ENCODE measurements at regions not wholly inside any gene's neighbourhood (a gene's known extent, or its start where the extent isn't known, plus 50 kb on each side); places are given as distances from the start of the nearest gene placed in this dataset.

GRCh38 chr3:6518709-6519345 is 342.1 kb upstream of the GRM7 start:
- Mint-ChIP-seq H3K36me3 (ENCODE audit: low read depth) (no peaks in the 10 kb centered on the region), H3K4me1 (ENCODE audit: low read depth) (no peaks in the 10 kb centered on the region), H3K27me3 (no peaks in the 10 kb centered on the region), H3K4me3 (no peak overlapping the region), H3K9me3 (peaks cover 68% of the 10 kb centered on the region), H3K27ac (no peak overlapping the region)
- intact Hi-C loops (cut with micrococcal nuclease) = no loop called here

DNA sequence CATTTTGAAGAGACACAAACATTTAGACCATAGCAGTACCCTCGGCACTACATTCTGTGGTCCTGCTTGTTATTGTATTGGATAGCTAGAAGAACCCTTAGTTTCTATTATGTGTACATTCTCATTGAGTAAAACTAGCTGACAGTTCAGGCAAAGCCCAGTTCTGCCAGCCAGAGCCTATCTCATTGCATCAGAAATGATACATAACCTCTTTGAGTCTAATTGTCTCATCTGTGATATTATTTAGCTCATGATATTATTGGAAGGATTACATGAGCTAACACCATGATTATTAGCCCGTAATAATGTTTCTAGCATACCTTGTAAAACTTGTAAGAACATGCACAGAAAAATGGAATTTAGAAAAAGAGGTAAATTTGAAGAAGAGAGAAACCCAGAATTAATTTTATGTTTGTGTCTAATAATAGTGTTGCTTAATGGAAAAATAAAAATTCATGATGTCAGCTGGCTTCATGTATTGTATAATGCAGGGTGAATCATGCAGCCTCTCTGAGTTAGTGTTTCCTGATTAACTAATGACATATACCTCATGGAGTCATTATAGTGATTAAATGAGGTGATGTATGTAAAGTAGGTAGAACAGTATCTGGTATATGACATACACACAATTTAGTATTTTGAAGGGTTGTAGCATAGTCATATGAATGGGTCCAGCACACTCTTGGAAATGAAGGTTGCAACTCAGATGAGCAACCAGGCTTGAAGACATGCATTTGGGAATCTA is 339.4 kb upstream of the GRM7 start:
- H3K36me3 Mint-ChIP-seq (ENCODE audit: low read depth) = no peaks in the 10 kb centered on the region
- peaks cover 51% of the 10 kb centered on the region for H3K9me3 Mint-ChIP-seq
- no peak overlapping the region for H3K4me3 Mint-ChIP-seq
- intact Hi-C loops (cut with micrococcal nuclease) = no loop called here
- H3K4me1 Mint-ChIP-seq (ENCODE audit: low read depth) = no peaks in the 10 kb centered on the region
- H3K27ac Mint-ChIP-seq = no peak overlapping the region
- H3K27me3 Mint-ChIP-seq = no peaks in the 10 kb centered on the region

DNA sequence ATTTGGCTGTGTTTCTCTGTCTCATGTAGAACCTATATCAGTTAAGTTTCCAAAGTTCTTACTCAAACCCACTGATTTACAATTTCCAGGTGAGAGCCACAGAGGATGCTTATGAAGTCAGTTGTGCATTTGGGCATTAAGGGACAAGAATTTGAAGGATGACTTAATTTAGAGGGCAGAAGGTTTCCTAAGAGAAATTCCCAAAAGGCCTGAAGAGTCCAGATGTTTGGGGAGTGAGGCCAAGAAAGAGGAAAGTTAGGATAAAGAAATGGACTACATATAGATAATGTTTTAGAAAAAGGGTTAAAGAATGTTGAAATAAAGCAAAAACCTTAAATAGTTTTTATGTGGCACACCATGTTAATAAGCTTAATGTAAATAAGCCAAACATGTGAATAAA is 338.7 kb upstream of the GRM7 start:
- H3K4me1 Mint-ChIP-seq (ENCODE audit: low read depth) = no peaks in the 10 kb centered on the region
- H3K27me3 Mint-ChIP-seq = no peaks in the 10 kb centered on the region
- H3K4me3 Mint-ChIP-seq = no peak overlapping the region
- H3K36me3 Mint-ChIP-seq (ENCODE audit: low read depth) = no peaks in the 10 kb centered on the region
- H3K9me3 Mint-ChIP-seq = peaks cover 44% of the 10 kb centered on the region
- intact Hi-C loops (cut with micrococcal nuclease) = no loop called here
- H3K27ac Mint-ChIP-seq = no peak overlapping the region

- Mint-ChIP-seq H3K36me3 (ENCODE audit: low read depth) (no peaks in the 10 kb centered on the region), H3K27ac (no peak overlapping the region), H3K9me3 (peaks cover 43% of the 10 kb centered on the region), H3K4me1 (ENCODE audit: low read depth) (no peaks in the 10 kb centered on the region), H3K27me3 (no peaks in the 10 kb centered on the region), H3K4me3 (no peak overlapping the region)
- intact Hi-C loops (cut with micrococcal nuclease) = no loop called here
These were observed 337.9 kb upstream of the GRM7 start for GRCh38 chr3:6523043-6523442.

GRCh38 chr3:6524479-6524878 is 336.4 kb upstream of the GRM7 start:
- Mint-ChIP-seq H3K4me3 (no peak overlapping the region), H3K9me3 (peaks cover 31% of the 10 kb centered on the region), H3K27ac (no peak overlapping the region), H3K27me3 (no peaks in the 10 kb centered on the region), H3K4me1 (ENCODE audit: low read depth) (no peaks in the 10 kb centered on the region), H3K36me3 (ENCODE audit: low read depth) (no peaks in the 10 kb centered on the region)
- intact Hi-C loops (cut with micrococcal nuclease) = no loop called here

DNA sequence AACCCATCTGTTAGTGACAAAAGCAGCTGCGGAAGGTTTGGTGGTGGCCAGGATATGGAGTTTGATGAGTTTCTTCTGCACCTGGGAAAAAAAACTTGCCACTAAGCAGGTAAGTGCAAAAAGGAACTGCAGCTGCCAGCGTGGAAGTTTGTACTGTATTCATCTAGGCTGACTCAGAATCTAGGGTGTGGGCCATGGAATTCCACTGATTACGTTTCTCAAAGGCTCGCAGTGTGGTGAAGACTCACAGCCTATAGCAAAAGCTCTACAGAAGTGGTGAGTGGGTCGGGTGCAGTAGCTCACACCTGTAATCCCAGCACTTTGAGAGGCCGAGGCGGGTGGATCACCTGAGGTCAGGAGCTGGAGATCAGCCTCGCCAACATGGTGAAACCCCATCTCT is 334.6 kb upstream of the GRM7 start:
- intact Hi-C loops (cut with micrococcal nuclease) = no loop called here
- Mint-ChIP-seq H3K4me1 (ENCODE audit: low read depth) (no peaks in the 10 kb centered on the region), H3K27ac (no peak overlapping the region), H3K4me3 (no peak overlapping the region), H3K9me3 (peaks cover 19% of the 10 kb centered on the region), H3K27me3 (no peaks in the 10 kb centered on the region), H3K36me3 (ENCODE audit: low read depth) (no peaks in the 10 kb centered on the region)

DNA sequence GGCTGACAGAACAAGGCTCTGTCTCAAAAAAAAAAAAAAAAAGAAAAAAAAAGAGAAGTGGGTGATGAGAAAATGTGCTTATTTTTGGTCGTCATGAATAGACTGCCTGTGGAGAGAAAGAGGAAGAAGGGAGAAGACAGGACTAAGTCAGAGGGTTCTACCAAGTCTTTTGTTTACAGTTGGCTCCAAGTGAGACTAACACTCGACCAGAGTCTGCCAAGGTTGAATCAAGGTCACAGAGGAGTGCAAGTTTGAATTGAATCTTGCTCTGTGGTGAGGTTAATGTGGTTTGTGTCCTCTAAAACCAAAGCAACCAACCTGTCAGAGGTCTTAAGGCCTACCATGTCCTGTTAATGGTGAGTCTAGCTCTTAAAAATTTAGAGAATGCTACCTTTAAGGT is 334.1 kb upstream of the GRM7 start:
- H3K9me3 Mint-ChIP-seq = peaks cover 16% of the 10 kb centered on the region
- H3K4me3 Mint-ChIP-seq = no peak overlapping the region
- intact Hi-C loops (cut with micrococcal nuclease) = no loop called here
- no peak overlapping the region for H3K27ac Mint-ChIP-seq
- no peaks in the 10 kb centered on the region for H3K36me3 Mint-ChIP-seq (ENCODE audit: low read depth)
- H3K4me1 Mint-ChIP-seq (ENCODE audit: low read depth) = no peaks in the 10 kb centered on the region
- no peaks in the 10 kb centered on the region for H3K27me3 Mint-ChIP-seq

- intact Hi-C loops (cut with micrococcal nuclease) = no loop called here
- Mint-ChIP-seq H3K4me3 (no peak overlapping the region), H3K9me3 (peaks cover 8% of the 10 kb centered on the region), H3K27ac (no peak overlapping the region), H3K36me3 (ENCODE audit: low read depth) (no peaks in the 10 kb centered on the region), H3K4me1 (ENCODE audit: low read depth) (no peaks in the 10 kb centered on the region), H3K27me3 (no peaks in the 10 kb centered on the region)
These were observed 332.0 kb upstream of the GRM7 start for GRCh38 chr3:6528951-6529350.

DNA sequence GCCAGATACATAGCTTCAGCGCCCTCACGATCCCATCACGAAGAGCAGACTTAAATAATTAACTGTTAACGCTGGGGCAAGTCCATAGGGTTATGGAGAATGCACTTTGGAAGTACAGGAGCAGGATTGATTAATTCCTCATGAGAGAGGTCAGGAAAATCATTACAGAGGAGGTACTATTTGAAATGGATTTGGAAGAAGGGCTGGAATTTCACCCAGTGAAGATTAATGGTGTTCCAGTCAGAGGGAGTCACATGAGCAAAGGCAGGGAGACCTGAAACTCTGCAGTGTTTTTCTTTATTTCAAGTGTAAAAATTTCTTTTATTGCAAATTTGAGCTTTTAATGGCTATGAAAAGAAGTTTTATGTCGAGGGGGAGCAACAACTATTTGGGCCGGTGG is 329.8 kb upstream of the GRM7 start:
- no peaks in the 10 kb centered on the region for H3K36me3 Mint-ChIP-seq (ENCODE audit: low read depth)
- H3K27me3 Mint-ChIP-seq = no peaks in the 10 kb centered on the region
- intact Hi-C loops (cut with micrococcal nuclease) = no loop called here
- no peak overlapping the region for H3K4me3 Mint-ChIP-seq
- no peaks in the 10 kb centered on the region for H3K4me1 Mint-ChIP-seq (ENCODE audit: low read depth)
- H3K27ac Mint-ChIP-seq = no peak overlapping the region
- H3K9me3 Mint-ChIP-seq = peaks cover 17% of the 10 kb centered on the region

DNA sequence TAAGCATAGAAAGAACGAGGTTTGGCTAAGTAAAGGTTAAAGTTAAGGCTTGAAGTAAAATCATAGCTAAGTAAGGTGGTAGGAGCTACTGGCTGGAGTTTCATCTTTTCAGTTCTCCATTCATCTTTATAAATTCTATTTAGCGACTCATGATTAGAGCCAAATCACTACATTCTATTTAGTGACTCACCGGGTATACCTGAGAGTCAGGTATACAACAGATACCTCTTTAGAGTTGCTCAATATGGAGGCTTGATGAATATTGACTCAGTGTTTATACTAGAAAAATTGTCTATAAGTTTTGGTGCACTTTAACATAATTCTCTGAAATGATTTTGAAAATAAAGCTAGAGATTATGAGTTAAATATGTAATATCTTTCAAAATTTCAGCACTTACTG is 328.8 kb upstream of the GRM7 start:
- Mint-ChIP-seq H3K9me3 (peaks cover 17% of the 10 kb centered on the region), H3K27ac (no peak overlapping the region), H3K4me1 (ENCODE audit: low read depth) (no peaks in the 10 kb centered on the region), H3K36me3 (ENCODE audit: low read depth) (no peaks in the 10 kb centered on the region), H3K4me3 (no peak overlapping the region), H3K27me3 (no peaks in the 10 kb centered on the region)
- intact Hi-C loops (cut with micrococcal nuclease) = no loop called here

GRCh38 chr3:6540981-6541380 is 319.9 kb upstream of the GRM7 start:
- no peak overlapping the region for H3K4me3 Mint-ChIP-seq

GRCh38 chr3:6542795-6543194 is 318.1 kb upstream of the GRM7 start:
- Mint-ChIP-seq H3K27ac (no peak overlapping the region), H3K9me3 (peaks cover 49% of the 10 kb centered on the region), H3K4me3 (no peak overlapping the region), H3K27me3 (no peaks in the 10 kb centered on the region), H3K36me3 (ENCODE audit: low read depth) (no peaks in the 10 kb centered on the region), H3K4me1 (ENCODE audit: low read depth) (no peaks in the 10 kb centered on the region)
- intact Hi-C loops (cut with micrococcal nuclease) = no loop called here

More at GRCh38 chr3:6540981-6541380, 319.9 kb upstream of the GRM7 start:
- H3K4me1 Mint-ChIP-seq (ENCODE audit: low read depth) = no peaks in the 10 kb centered on the region
- intact Hi-C loops (cut with micrococcal nuclease) = no loop called here
- H3K27me3 Mint-ChIP-seq = no peaks in the 10 kb centered on the region
- H3K9me3 Mint-ChIP-seq = peaks cover 49% of the 10 kb centered on the region
- no peaks in the 10 kb centered on the region for H3K36me3 Mint-ChIP-seq (ENCODE audit: low read depth)
- no peak overlapping the region for H3K27ac Mint-ChIP-seq

DNA sequence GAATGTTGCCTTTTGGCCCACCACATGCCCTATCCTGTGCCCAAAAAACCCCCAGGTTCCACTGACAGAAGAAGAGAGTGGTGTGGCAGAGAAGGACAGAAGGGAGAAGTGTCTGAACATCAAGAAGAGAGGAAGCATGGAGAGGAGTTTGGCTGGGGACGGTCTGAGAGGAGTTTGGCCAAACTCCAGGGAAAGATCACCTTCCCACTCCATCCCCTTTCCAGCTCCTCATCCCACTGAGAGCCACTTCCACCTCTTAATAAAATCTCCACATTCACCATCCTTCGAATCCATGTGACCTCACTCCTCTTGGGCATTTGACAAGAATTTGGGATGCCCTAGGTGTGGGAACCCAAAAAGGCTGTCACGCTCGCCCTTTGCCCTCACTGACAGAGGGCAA is 311.6 kb upstream of the GRM7 start:
- Mint-ChIP-seq H3K27ac (no peak overlapping the region), H3K9me3 (peaks cover 46% of the 10 kb centered on the region), H3K27me3 (no peaks in the 10 kb centered on the region), H3K4me3 (no peak overlapping the region), H3K4me1 (ENCODE audit: low read depth) (no peaks in the 10 kb centered on the region), H3K36me3 (ENCODE audit: low read depth) (no peaks in the 10 kb centered on the region)
- intact Hi-C loops (cut with micrococcal nuclease) = no loop called here

DNA sequence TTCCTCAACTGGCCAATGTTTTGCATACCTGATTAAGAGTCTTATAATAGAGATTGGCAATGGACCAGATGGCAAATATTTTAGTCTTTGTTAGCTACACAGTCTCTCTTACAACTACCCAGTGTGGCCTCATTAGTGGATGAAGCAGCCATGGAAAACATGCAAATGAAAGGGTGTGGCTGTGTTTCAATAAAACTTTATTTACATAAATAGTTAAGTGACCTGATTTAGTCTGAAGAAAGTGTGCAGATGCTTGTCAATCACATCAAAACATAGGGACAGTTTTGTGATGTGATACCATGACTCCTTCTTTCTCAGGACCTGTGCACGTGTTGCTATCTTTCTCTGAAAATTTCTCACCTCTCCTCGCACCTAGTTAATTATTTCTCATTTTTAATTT is 309.8 kb upstream of the GRM7 start:
- H3K9me3 Mint-ChIP-seq = peaks cover 45% of the 10 kb centered on the region
- intact Hi-C loops (cut with micrococcal nuclease) = no loop called here
- H3K36me3 Mint-ChIP-seq (ENCODE audit: low read depth) = no peaks in the 10 kb centered on the region
- no peaks in the 10 kb centered on the region for H3K27me3 Mint-ChIP-seq
- H3K4me1 Mint-ChIP-seq (ENCODE audit: low read depth) = no peaks in the 10 kb centered on the region
- H3K27ac Mint-ChIP-seq = no peak overlapping the region
- no peak overlapping the region for H3K4me3 Mint-ChIP-seq

DNA sequence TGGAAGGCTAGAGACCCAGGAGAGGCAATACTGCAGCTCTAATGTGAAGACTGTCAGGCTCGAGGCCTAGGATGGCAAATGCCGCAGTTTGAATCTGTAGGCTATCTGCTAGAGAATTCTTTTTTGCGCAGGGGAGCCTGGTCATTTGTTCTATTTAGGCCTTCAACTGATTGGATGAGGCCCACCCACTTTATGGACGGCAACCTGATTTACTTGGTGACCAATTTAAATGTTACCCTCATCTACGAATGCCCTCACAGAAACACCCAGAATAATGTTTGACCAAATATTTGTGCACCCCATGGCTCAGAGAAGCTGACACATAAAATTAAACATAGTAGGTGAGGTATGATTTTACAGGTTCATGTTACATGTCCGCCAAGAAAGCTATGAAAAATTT is 300.7 kb upstream of the GRM7 start:
- Mint-ChIP-seq H3K9me3 (peaks cover 45% of the 10 kb centered on the region), H3K36me3 (ENCODE audit: low read depth) (no peaks in the 10 kb centered on the region), H3K27me3 (no peaks in the 10 kb centered on the region), H3K4me3 (no peak overlapping the region), H3K4me1 (ENCODE audit: low read depth) (no peaks in the 10 kb centered on the region), H3K27ac (no peak overlapping the region)
- intact Hi-C loops (cut with micrococcal nuclease) = no loop called here
